KG1 (cell line): ENCODE measurements at regions not wholly inside any gene's neighbourhood (a gene's known extent, or its start where the extent isn't known, plus 50 kb on each side); places are given as distances from the start of the nearest gene placed in this dataset.
"Not testable (repeated sequence)": the region's sequence is repeated elsewhere in the genome, so short reads cannot be mapped to it uniquely, and the experiment has no call there.

ENCODE experiments used
- DNase-seq: peaks from one replicate; lab custom pipeline; 2025; lab: John Stamatoyannopoulos, UW

DNA sequence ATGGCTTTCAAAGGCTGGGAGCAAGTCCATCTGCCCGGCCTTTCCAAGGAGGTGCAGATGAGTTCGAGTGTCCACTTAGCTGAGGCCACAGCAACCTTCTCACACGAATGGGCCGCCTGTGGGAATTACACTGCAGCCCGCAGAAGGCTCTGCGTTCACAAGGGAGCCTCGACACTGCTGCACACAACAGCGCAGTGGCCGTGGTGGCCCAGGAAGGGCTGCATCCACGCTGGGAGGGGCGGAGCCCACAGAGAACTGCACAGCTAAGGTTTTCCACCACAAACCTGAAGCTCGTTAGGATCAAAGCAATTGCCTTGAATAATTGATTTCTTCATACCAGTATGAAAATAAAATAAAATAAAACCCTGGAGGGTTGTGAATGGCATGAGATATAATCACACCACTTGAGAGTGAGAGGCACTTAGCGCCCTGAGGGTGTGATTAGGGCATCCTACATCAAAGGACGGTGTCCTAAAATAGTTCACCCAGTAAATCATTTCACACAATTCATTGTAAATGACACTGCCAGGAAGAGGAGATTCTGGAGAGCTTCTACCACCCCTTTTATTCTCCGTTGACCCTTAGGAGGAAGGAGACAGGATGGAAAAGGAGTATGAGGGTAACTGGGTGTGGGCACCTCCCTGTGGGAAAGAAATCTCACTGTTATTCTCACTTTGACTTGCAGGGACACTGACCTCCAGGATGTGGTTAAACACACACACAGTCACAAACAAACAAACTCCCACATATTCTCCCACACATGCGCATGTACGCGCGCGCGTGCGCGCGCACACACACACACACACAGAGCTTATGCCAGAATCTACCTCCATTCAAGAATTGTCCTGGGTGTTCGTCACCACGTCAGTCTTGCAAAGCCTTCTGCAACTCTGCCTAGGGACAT, 256.6 kb upstream of the ID2 start:
- no peak for DNase-seq

- no peak for DNase-seq
Measured at GRCh38 chr2:8426550-8426949, 255.3 kb upstream of the ID2 start.

DNA sequence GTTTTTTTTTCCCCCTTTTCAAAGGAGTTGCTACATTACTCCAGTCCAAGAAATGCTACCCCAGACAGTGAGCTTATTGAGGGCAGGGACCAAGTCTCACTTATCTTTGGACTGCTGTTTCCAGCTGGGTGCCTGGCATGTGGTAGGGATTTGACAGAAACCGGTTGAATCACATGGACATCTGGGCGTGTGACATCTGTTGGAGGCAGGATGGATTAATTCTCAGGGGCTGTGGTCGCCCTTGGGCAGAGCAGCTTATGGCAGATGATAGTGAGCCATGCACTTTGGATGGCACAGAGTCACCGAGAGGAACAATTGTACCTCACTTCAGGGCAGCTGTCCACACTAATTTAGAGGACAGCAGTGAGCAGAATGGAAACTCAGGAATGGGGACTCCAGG, 254.6 kb upstream of the ID2 start:
- no peak for DNase-seq

DNA sequence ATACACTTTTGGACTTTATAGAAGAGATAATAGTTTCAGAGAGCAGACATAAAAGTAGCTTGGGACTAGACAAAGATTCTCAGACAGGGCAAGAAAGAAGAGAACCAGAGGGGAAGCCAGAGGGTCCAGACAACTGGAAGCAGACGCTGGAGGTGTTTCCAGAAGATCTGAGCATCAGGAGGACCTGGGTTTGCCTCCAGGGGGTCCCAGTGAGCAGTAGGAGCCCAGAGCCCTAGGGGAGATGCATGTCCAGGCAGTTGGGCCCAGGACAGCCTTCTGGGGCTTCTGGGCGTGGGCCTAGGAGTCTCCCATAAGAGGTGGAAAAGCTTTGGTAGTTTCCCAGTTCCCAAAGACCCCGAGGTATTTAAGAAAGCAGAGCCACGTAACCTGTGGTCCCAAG, 251.2 kb upstream of the ID2 start:
- no peak for DNase-seq

DNA sequence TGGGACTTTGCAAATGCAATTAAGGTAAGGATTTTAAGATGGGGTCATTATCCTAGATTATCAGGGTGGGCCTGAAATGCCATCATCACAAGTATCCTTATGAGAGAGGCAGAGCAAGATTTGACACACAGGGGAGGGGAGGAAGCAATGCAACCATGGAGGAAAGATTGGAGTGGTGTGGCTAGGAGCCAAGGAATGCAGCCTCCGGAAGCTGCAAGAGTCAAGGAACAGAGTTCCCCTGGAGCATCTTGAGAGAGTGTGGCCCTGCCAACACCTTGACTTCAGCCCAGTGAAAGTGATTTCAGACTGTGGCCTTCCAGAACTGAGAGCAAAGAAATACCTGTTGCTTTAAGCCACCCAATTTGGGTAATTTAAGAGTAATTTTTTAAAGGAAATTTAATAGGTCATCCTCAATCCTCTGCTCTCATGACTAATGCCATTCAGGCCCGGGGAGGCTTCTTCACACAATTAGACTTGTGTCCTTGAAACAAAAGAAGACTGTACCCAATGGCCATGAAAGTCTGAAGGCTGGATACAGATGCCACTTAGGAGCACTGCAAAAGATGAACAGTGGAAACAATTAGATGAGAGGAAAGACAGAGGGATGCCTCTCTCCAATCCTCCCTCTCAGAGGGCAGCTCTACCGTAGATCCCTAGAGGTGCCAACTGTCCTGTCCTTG, 250.3 kb upstream of the ID2 start:
- DNase-seq = no peak

GRCh38 chr2:8432706-8433336, 249.0 kb upstream of the ID2 start:
- DNase-seq = no peak

DNA sequence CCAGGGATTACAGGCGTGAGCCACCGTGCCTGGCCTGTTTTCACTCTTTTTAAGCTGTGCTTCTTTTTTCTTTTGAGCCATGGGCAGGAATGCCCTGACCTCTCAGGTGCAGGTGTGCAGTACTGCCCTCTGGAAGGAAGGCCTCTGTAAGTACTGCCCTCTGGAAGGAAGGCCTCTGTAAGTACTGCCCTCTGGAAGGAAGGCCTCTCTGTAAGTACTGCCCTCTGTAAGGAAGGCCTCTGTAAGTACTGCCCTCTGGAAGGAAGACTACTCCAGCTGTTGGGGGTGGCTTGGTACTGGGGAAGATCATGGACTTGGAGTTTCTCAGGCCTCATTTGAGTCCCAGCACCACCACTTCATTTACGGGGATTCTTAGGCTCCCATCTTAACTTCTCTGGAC, 248.5 kb upstream of the ID2 start:
- no peak for DNase-seq

GRCh38 chr2:8435608-8436007, 246.2 kb upstream of the ID2 start:
- no peak for DNase-seq

GRCh38 chr2:8436585-8436984, 245.3 kb upstream of the ID2 start:
- DNase-seq = no peak

GRCh38 chr2:8437228-8437948, 244.5 kb upstream of the ID2 start:
- no peak for DNase-seq

- DNase-seq = no peak
Measured at GRCh38 chr2:8437949-8438400, 243.9 kb upstream of the ID2 start.

- peak; percentile 32 for DNase-seq
Measured at GRCh38 chr2:8438476-8438875, 243.4 kb upstream of the ID2 start.

DNA sequence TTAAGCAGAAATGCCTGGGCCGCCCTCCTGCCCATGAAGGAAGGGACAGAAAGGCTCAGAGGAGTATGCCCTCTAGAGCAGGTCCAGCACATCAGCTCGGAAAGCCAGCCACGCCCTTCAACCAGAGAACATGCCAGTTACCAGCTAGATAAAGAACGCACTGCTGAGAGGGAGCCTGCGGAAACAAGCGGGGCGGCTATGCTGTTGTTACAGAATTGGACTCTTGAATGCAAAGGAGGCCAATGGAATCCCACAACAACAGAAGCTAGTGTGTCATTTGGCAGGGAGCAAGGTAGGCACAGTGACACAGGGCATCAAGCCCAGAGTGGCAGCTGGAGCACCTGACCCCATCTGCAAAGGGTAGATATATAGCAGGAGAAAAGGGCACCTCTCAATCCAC, 242.9 kb upstream of the ID2 start:
- DNase-seq = no peak

- no peak for DNase-seq
Measured at GRCh38 chr2:8440029-8440778, 241.7 kb upstream of the ID2 start.

GRCh38 chr2:8441371-8441770, 240.5 kb upstream of the ID2 start:
- no peak for DNase-seq

GRCh38 chr2:8441986-8442385, 239.9 kb upstream of the ID2 start:
- peak; percentile 33 for DNase-seq

GRCh38 chr2:8442833-8443486, 238.9 kb upstream of the ID2 start:
- DNase-seq = no peak

- DNase-seq = no peak
Measured at GRCh38 chr2:8445580-8445979, 236.3 kb upstream of the ID2 start.

DNA sequence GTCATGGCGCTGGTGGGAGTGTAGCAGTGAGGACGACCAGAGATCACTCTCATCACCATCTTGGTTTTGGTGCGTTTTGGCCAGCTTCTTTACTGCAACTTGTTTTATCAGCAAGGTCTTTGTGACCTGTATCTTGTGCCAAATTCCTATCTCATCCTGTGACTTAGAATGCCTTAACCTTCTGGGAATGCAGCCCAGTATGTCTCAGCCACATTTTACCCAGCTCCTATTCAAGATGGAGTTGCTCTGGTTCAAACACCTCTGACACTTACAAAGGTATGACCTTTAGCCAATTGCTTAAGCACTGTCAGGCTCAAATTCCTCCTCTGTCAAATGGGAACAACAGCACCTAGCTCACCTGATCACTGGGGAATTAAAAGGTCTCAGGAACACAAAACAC, 235.1 kb upstream of the ID2 start:
- not testable (repeated sequence) for DNase-seq

GRCh38 chr2:8447610-8448221, 234.1 kb upstream of the ID2 start:
- DNase-seq = no peak
